ENCODE measurements at regions not wholly inside any gene's neighbourhood (a gene's known extent, or its start where the extent isn't known, plus 50 kb on each side); places are given as distances from the start of the nearest gene placed in this dataset.
A peak's percentile ranks its signal among the peaks of the same experiment; 100 is the strongest.

DNA sequence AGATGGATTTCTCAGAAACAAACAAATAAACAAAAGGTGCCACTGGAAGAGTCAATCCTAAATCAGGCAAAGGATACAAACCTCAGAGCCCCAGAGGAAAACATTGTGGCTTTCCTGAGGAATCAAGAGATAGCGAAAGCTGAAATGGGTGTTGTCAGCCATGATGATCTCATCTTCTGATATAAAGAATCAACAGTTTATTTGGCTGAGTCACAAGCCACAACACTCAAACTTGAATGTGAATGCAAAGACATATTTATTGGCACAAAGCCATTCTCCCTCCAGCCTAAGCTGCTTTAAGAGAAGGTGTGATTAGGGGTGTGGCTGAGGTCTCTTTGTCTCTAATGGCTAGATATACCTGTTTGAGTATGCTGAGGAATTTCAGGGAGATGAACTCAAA, 73.3 kb upstream of the NREP start:
- Histone ChIP-seq H2BK15ac (ENCODE audit: low read depth, low read length) (no peak overlapping the region), H3K23ac (ENCODE audit: low read depth, low read length) (no peak overlapping the region), H2AK9ac (replicated peaks; ENCODE audit: low read depth, low read length, poor library complexity) (no peak overlapping the region), H3K27ac (ENCODE audit: insufficient read depth, low read length) (no peak overlapping the region), H4K8ac (ENCODE audit: low read depth in 2 of 2, low read length in 2 of 2) (no peak overlapping the region), H3K18ac (ENCODE audit: low read depth, low read length) (no peak overlapping the region), H3K27me3 (ENCODE audit: control insufficient read depth, insufficient read depth, low read length) (no peaks in the 10 kb centered on the region), H4K91ac (ENCODE audit: insufficient read depth, low read depth, low read length) (no peak overlapping the region), H3K9ac (ENCODE audit: low read depth, low read length) (no peak overlapping the region), H4K20me1 (ENCODE audit: insufficient read depth, low read length) (no peaks in the 10 kb centered on the region), H3K14ac (replicated peaks; ENCODE audit: low read depth, low read length) (no peak overlapping the region), H3K56ac (ENCODE audit: extremely low read depth, insufficient read depth, low read length) (no peak overlapping the region), H3K4me2 (ENCODE audit: low read depth, low read length) (no peak overlapping the region), H3K9me1 (ENCODE audit: insufficient read depth, low read length) (no peaks in the 10 kb centered on the region), H3K9me3 (ENCODE audit: control insufficient read depth, insufficient read depth, low read length) (no peaks in the 10 kb centered on the region), H3K4ac (ENCODE audit: low read depth, low read length) (no peak overlapping the region), H3K4me1 (ENCODE audit: control insufficient read depth, insufficient read depth, low read length) (no peaks in the 10 kb centered on the region; the same call in 1 of the 2 replicates), H2BK120ac (ENCODE audit: low read depth, low read length) (no peak overlapping the region), H3K36me3 (ENCODE audit: control insufficient read depth, insufficient read depth, low read length) (no peaks in the 10 kb centered on the region), H3K4me3 (ENCODE audit: insufficient read depth, low read depth, low read length) (no peak overlapping the region), H2AFZ (replicated peaks; ENCODE audit: low read length, poor library complexity) (no peak overlapping the region), H2AK5ac (ENCODE audit: low read depth, low read length) (no peak overlapping the region), H3K79me1 (ENCODE audit: low read depth in 1 of 2, low read length in 2 of 2) (no peaks in the 10 kb centered on the region), H2BK5ac (ENCODE audit: low read depth, low read length, poor library complexity, severe bottlenecking) (no peak overlapping the region), H4K5ac (ENCODE audit: low read depth, low read length) (no peak overlapping the region), H2BK20ac (ENCODE audit: low read depth, low read length) (no peak overlapping the region)
- in situ Hi-C loops (cut with MboI; ENCODE audit: low sequenced_read_pairs): no loop called here
- ChIA-PET POLR2A (ENCODE audit: unreplicated experiment) (no interaction called here), CTCF (interaction anchor here (0.7 to 1.0 kb wide), 2 partner anchors 8 to 18 kb away, joined by 3 to 4 read pairs; no protein-coding TSS in a partner anchor)
- dilution Hi-C loops (cut with HindIII; ENCODE audit: low sequenced_read_pairs, unreplicated experiment): no loop called here
- intact Hi-C loops (cut with micrococcal nuclease): no loop called here
- BruUV-seq (replicated peaks): no TSS peak
- TF ChIP-seq, protein P1, sequence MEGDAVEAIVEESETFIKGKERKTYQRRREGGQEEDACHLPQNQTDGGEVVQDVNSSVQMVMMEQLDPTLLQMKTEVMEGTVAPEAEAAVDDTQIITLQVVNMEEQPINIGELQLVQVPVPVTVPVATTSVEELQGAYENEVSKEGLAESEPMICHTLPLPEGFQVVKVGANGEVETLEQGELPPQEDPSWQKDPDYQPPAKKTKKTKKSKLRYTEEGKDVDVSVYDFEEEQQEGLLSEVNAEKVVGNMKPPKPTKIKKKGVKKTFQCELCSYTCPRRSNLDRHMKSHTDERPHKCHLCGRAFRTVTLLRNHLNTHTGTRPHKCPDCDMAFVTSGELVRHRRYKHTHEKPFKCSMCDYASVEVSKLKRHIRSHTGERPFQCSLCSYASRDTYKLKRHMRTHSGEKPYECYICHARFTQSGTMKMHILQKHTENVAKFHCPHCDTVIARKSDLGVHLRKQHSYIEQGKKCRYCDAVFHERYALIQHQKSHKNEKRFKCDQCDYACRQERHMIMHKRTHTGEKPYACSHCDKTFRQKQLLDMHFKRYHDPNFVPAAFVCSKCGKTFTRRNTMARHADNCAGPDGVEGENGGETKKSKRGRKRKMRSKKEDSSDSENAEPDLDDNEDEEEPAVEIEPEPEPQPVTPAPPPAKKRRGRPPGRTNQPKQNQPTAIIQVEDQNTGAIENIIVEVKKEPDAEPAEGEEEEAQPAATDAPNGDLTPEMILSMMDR (conservative IDR thresholded peaks at IDR 0.05; ENCODE audit: low read depth, low read length): no peak
- TF ChIP-seq CHD1 (IDR thresholded peaks at IDR 0.05; ENCODE audit: low read depth, low read length): no peak
- no peak for TF ChIP-seq MAZ (IDR thresholded peaks at IDR 0.05; ENCODE audit: borderline replicate concordance, low read depth, low read length)
- TF ChIP-seq RCOR1 (IDR thresholded peaks at IDR 0.05; ENCODE audit: insufficient replicate concordance, low read length): no peak
- no peak for TF ChIP-seq RAD21 (IDR thresholded peaks at IDR 0.05; ENCODE audit: low read length)
- TF ChIP-seq MAFK (IDR thresholded peaks at IDR 0.05; ENCODE audit: low read depth, low read length): no peak
- TF ChIP-seq NFE2L2 (IDR thresholded peaks at IDR 0.05; ENCODE audit: low read depth, low read length): no peak
- TF ChIP-seq RFX5 (IDR thresholded peaks at IDR 0.05; ENCODE audit: low read depth, low read length): no peak
- TF ChIP-seq, protein P2, sequence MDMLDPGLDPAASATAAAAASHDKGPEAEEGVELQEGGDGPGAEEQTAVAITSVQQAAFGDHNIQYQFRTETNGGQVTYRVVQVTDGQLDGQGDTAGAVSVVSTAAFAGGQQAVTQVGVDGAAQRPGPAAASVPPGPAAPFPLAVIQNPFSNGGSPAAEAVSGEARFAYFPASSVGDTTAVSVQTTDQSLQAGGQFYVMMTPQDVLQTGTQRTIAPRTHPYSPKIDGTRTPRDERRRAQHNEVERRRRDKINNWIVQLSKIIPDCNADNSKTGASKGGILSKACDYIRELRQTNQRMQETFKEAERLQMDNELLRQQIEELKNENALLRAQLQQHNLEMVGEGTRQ (IDR thresholded peaks at IDR 0.05; ENCODE audit: low read depth, low read length): no peak
- TF ChIP-seq BHLHE40 (IDR thresholded peaks at IDR 0.05; ENCODE audit: low read depth, low read length): no peak
- no peak for TF ChIP-seq CEBPB (IDR thresholded peaks at IDR 0.05; ENCODE audit: low read depth, low read length)
- DNase-seq: peak; percentile 70
- WGBS, 2 experiments (ENCODE audit: extremely low coverage in 2 of 2, insufficient read length in 1 of 2): no CpG with 5 or more reads among the region's 1 CpG
- ATAC-seq (ENCODE audit: low read depth): peak; percentile 17; the same call in 1 of the 2 replicates
